ENCODE measurements at regions not wholly inside any gene's neighbourhood (a gene's known extent, or its start where the extent isn't known, plus 50 kb on each side); places are given as distances from the start of the nearest gene placed in this dataset.

GRCh38 chr13:72201726-72202125 lies 334.7 kb upstream of the DACH1 start:
- TF ChIP-seq, protein P1, sequence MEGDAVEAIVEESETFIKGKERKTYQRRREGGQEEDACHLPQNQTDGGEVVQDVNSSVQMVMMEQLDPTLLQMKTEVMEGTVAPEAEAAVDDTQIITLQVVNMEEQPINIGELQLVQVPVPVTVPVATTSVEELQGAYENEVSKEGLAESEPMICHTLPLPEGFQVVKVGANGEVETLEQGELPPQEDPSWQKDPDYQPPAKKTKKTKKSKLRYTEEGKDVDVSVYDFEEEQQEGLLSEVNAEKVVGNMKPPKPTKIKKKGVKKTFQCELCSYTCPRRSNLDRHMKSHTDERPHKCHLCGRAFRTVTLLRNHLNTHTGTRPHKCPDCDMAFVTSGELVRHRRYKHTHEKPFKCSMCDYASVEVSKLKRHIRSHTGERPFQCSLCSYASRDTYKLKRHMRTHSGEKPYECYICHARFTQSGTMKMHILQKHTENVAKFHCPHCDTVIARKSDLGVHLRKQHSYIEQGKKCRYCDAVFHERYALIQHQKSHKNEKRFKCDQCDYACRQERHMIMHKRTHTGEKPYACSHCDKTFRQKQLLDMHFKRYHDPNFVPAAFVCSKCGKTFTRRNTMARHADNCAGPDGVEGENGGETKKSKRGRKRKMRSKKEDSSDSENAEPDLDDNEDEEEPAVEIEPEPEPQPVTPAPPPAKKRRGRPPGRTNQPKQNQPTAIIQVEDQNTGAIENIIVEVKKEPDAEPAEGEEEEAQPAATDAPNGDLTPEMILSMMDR (IDR thresholded peaks at IDR 0.05; ENCODE audit: poor library complexity, severe bottlenecking): no peak
- Histone ChIP-seq H3K27me3 (ENCODE audit: insufficient read depth, poor library complexity, severe bottlenecking) (no peaks in the 10 kb centered on the region), H3K27ac (ENCODE audit: poor library complexity, severe bottlenecking) (no peak overlapping the region), H3K4me1 (ENCODE audit: insufficient read depth, poor library complexity, severe bottlenecking) (no peaks in the 10 kb centered on the region), H3K36me3 (ENCODE audit: low read depth) (no peaks in the 10 kb centered on the region), H3K9me3 (ENCODE audit: severe bottlenecking) (no peaks in the 10 kb centered on the region), H3K4me3 (ENCODE audit: severe bottlenecking) (no peak overlapping the region)
- no peak for ATAC-seq (ENCODE audit: low read depth)
- no peak for DNase-seq (ENCODE audit: low spot score)

GRCh38 chr13:72199640-72200039 lies 332.6 kb upstream of the DACH1 start:
- ATAC-seq (ENCODE audit: low read depth): no peak
- no peaks in the 10 kb centered on the region for H3K9me3 ChIP-seq (ENCODE audit: severe bottlenecking)

GRCh38 chr13:72198967-72199560 lies 332.1 kb upstream of the DACH1 start:
- no peaks in the 10 kb centered on the region for H3K4me1 ChIP-seq (ENCODE audit: insufficient read depth, poor library complexity, severe bottlenecking)
- H3K27me3 ChIP-seq (ENCODE audit: insufficient read depth, poor library complexity, severe bottlenecking): no peaks in the 10 kb centered on the region
- DNase-seq (ENCODE audit: low spot score) (no peak), ATAC-seq (ENCODE audit: low read depth) (no peak)
- H3K36me3 ChIP-seq (ENCODE audit: low read depth): no peaks in the 10 kb centered on the region
- no peak overlapping the region for H3K4me3 ChIP-seq (ENCODE audit: severe bottlenecking)
- no peaks in the 10 kb centered on the region for H3K9me3 ChIP-seq (ENCODE audit: severe bottlenecking)
- no peak overlapping the region for H3K27ac ChIP-seq (ENCODE audit: poor library complexity, severe bottlenecking)
- TF ChIP-seq, protein P1 (IDR thresholded peaks at IDR 0.05; ENCODE audit: poor library complexity, severe bottlenecking): no peak

More at GRCh38 chr13:72199640-72200039, 332.6 kb upstream of the DACH1 start:
- no peaks in the 10 kb centered on the region for H3K27me3 ChIP-seq (ENCODE audit: insufficient read depth, poor library complexity, severe bottlenecking)
- no peak for DNase-seq (ENCODE audit: low spot score)
- H3K4me1 ChIP-seq (ENCODE audit: insufficient read depth, poor library complexity, severe bottlenecking): no peaks in the 10 kb centered on the region
- TF ChIP-seq, protein P1 (IDR thresholded peaks at IDR 0.05; ENCODE audit: poor library complexity, severe bottlenecking): no peak
- H3K4me3 ChIP-seq (ENCODE audit: severe bottlenecking): no peak overlapping the region
- H3K36me3 ChIP-seq (ENCODE audit: low read depth): no peaks in the 10 kb centered on the region
- H3K27ac ChIP-seq (ENCODE audit: poor library complexity, severe bottlenecking): no peak overlapping the region

DNA sequence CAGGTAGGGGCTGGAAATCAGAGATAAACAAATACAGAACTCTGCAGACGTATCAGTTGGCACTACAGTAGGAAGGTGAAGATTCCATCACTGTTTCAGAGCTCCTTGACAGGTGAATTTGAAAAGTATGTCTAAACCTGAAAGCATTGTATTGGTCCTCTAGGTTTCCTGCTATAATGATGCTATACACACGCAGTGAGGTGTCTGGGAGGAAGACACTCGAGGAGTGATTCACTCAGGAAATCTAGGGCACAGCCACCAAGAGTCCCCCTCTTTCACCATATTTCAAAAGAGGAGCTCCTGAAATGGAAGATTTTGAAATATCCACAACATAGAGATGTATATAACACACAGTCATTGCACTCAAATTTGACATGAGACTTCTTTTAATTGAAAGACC lies 331.0 kb upstream of the DACH1 start:
- H3K27me3 ChIP-seq (ENCODE audit: insufficient read depth, poor library complexity, severe bottlenecking): no peaks in the 10 kb centered on the region
- TF ChIP-seq, protein P1 (IDR thresholded peaks at IDR 0.05; ENCODE audit: poor library complexity, severe bottlenecking): no peak
- ATAC-seq (ENCODE audit: low read depth): no peak

DNA sequence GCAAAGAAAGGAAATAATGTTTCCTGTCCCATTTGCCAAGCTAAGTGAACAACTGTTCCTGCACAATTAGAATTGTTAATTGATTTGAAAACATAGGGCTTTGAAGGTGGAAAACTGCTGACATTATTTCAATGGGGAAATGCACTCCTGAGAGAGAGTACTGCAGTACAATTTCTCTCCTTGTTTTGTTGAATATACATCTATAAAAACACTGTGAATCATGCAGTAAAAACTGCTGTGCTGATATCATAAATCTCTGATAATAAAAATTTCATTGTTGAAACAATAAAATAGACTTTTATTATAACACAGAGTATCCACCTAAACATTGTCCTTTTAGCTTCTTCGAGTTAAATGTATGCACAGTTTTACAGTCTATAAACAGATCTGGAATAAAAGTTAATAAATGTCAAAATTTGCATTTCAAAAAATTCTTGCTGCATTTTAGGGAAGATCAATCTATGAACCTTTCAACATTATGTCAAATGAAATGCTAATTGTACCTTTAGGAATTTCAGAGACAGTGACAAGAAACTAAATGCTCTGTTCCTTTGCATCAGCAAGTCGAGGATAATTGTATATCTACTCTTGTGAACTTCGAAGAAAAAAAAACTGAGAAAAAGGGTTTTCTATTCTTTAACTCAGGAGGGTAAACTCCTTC lies 328.2 kb upstream of the DACH1 start:
- ATAC-seq (ENCODE audit: low read depth) (no peak), DNase-seq (ENCODE audit: low spot score) (no peak)
- H3K4me1 ChIP-seq (ENCODE audit: insufficient read depth, poor library complexity, severe bottlenecking): no peaks in the 10 kb centered on the region
- no peaks in the 10 kb centered on the region for H3K9me3 ChIP-seq (ENCODE audit: severe bottlenecking)
- H3K27ac ChIP-seq (ENCODE audit: poor library complexity, severe bottlenecking): no peak overlapping the region
- H3K36me3 ChIP-seq (ENCODE audit: low read depth): no peaks in the 10 kb centered on the region
- TF ChIP-seq, protein P1 (IDR thresholded peaks at IDR 0.05; ENCODE audit: poor library complexity, severe bottlenecking): no peak
- H3K27me3 ChIP-seq (ENCODE audit: insufficient read depth, poor library complexity, severe bottlenecking): no peaks in the 10 kb centered on the region
- H3K4me3 ChIP-seq (ENCODE audit: severe bottlenecking): no peak overlapping the region

More for the DNA sequence above, 331.0 kb upstream of the DACH1 start:
- Histone ChIP-seq H3K27ac (ENCODE audit: poor library complexity, severe bottlenecking) (no peak overlapping the region), H3K4me3 (ENCODE audit: severe bottlenecking) (no peak overlapping the region), H3K36me3 (ENCODE audit: low read depth) (no peaks in the 10 kb centered on the region), H3K4me1 (ENCODE audit: insufficient read depth, poor library complexity, severe bottlenecking) (no peaks in the 10 kb centered on the region), H3K9me3 (ENCODE audit: severe bottlenecking) (no peaks in the 10 kb centered on the region)
- no peak for DNase-seq (ENCODE audit: low spot score)
